ENCODE measurements at regions not wholly inside any gene's neighbourhood (a gene's known extent, or its start where the extent isn't known, plus 50 kb on each side); places are given as distances from the start of the nearest gene placed in this dataset.

GRCh38 chr10:36362257-36362656, 720.2 kb upstream of the FZD8 start:
- H3K18ac ChIP-seq (ENCODE audit: low read length), result no peak overlapping the region
- H3K23ac ChIP-seq (ENCODE audit: low read length), result no peak overlapping the region
- peak; percentile 6 for DNase-seq
- H4K8ac ChIP-seq (ENCODE audit: low read depth, low read length), result no peak overlapping the region
- H3K4me2 ChIP-seq (ENCODE audit: low read length), result no peak overlapping the region
- no peak overlapping the region for H4K5ac ChIP-seq (ENCODE audit: low read length)
- no peak overlapping the region for H3K4me3 ChIP-seq (ENCODE audit: low read length)
- H2BK120ac ChIP-seq (ENCODE audit: low read depth, low read length), result no peak overlapping the region
- no peak overlapping the region for H3K27ac ChIP-seq (ENCODE audit: low read depth, low read length)
- H3K9ac ChIP-seq (ENCODE audit: low read length), result no peak overlapping the region
- H3K79me2 ChIP-seq (ENCODE audit: control insufficient read depth, insufficient read depth, low read length), result no peaks in the 10 kb centered on the region
- WGBS (ENCODE audit: extremely low coverage, insufficient coverage, low lambda C conversion rate), result no CpG with 5 or more reads among the region's 2 CpGs
- no peaks in the 10 kb centered on the region for H3K79me1 ChIP-seq (ENCODE audit: low read length)
- H3K36me3 ChIP-seq (ENCODE audit: control insufficient read depth, insufficient read depth, low read length), result no peaks in the 10 kb centered on the region
- H3K4me1 ChIP-seq (ENCODE audit: control insufficient read depth, low read depth, low read length), result no peaks in the 10 kb centered on the region
- H3K56ac ChIP-seq (ENCODE audit: low read length), result no peak overlapping the region
- H2BK15ac ChIP-seq (replicated peaks; ENCODE audit: low read depth), result no peak overlapping the region
- H3K4ac ChIP-seq (ENCODE audit: low read depth, low read length), result no peak overlapping the region
- no peak overlapping the region for H2AK5ac ChIP-seq (ENCODE audit: low read length)
- H2BK5ac ChIP-seq (ENCODE audit: low read length), result no peak overlapping the region
- H3K27me3 ChIP-seq (ENCODE audit: insufficient read depth, low read length, poor library complexity), result no peaks in the 10 kb centered on the region

GRCh38 chr10:36358736-36359135, 716.6 kb upstream of the FZD8 start:
- H3K79me2 ChIP-seq (ENCODE audit: control insufficient read depth, insufficient read depth, low read length), result no peaks in the 10 kb centered on the region
- no peak overlapping the region for H3K4ac ChIP-seq (ENCODE audit: low read depth, low read length)
- H3K79me1 ChIP-seq (ENCODE audit: low read length), result no peaks in the 10 kb centered on the region
- no peak overlapping the region for H2AK5ac ChIP-seq (ENCODE audit: low read length)
- no peak overlapping the region for H3K23ac ChIP-seq (ENCODE audit: low read length)
- no peak overlapping the region for H2BK120ac ChIP-seq (ENCODE audit: low read depth, low read length)
- H3K4me3 ChIP-seq (ENCODE audit: low read length), result no peak overlapping the region
- no peak overlapping the region for H4K5ac ChIP-seq (ENCODE audit: low read length)
- H3K36me3 ChIP-seq (ENCODE audit: control insufficient read depth, insufficient read depth, low read length), result no peaks in the 10 kb centered on the region
- no peak overlapping the region for H3K9ac ChIP-seq (ENCODE audit: low read length)
- H2BK15ac ChIP-seq (replicated peaks; ENCODE audit: low read depth), result no peak overlapping the region
- H3K18ac ChIP-seq (ENCODE audit: low read length), result no peak overlapping the region
- no peak overlapping the region for H3K27ac ChIP-seq (ENCODE audit: low read depth, low read length)
- H3K56ac ChIP-seq (ENCODE audit: low read length), result no peak overlapping the region
- no peaks in the 10 kb centered on the region for H3K4me1 ChIP-seq (ENCODE audit: control insufficient read depth, low read depth, low read length)
- no peak overlapping the region for H2BK5ac ChIP-seq (ENCODE audit: low read length)
- no peaks in the 10 kb centered on the region for H3K27me3 ChIP-seq (ENCODE audit: insufficient read depth, low read length, poor library complexity)
- no peak overlapping the region for H4K8ac ChIP-seq (ENCODE audit: low read depth, low read length)
- no peak overlapping the region for H3K4me2 ChIP-seq (ENCODE audit: low read length)
- no peak for DNase-seq
- WGBS (ENCODE audit: extremely low coverage, insufficient coverage, low lambda C conversion rate), result no CpG with 5 or more reads among the region's 3 CpGs

GRCh38 chr10:36354633-36355032, 712.5 kb upstream of the FZD8 start:
- Histone ChIP-seq H3K27me3 (ENCODE audit: insufficient read depth, low read length, poor library complexity) (no peaks in the 10 kb centered on the region), H4K5ac (ENCODE audit: low read length) (no peak overlapping the region), H3K4me3 (ENCODE audit: low read length) (no peak overlapping the region), H3K4me2 (ENCODE audit: low read length) (no peak overlapping the region), H2BK5ac (ENCODE audit: low read length) (no peak overlapping the region), H2BK120ac (ENCODE audit: low read depth, low read length) (no peak overlapping the region), H3K4ac (ENCODE audit: low read depth, low read length) (no peak overlapping the region), H3K56ac (ENCODE audit: low read length) (no peak overlapping the region), H4K8ac (ENCODE audit: low read depth, low read length) (no peak overlapping the region), H3K23ac (ENCODE audit: low read length) (no peak overlapping the region), H3K18ac (ENCODE audit: low read length) (no peak overlapping the region), H3K79me2 (ENCODE audit: control insufficient read depth, insufficient read depth, low read length) (no peaks in the 10 kb centered on the region), H3K9ac (ENCODE audit: low read length) (no peak overlapping the region), H3K79me1 (ENCODE audit: low read length) (no peaks in the 10 kb centered on the region), H2AK5ac (ENCODE audit: low read length) (no peak overlapping the region), H3K36me3 (ENCODE audit: control insufficient read depth, insufficient read depth, low read length) (no peaks in the 10 kb centered on the region), H2BK15ac (replicated peaks; ENCODE audit: low read depth) (no peak overlapping the region), H3K4me1 (ENCODE audit: control insufficient read depth, low read depth, low read length) (no peaks in the 10 kb centered on the region), H3K27ac (ENCODE audit: low read depth, low read length) (no peak overlapping the region)
- no CpG with 5 or more reads among the region's 2 CpGs for WGBS (ENCODE audit: extremely low coverage, insufficient coverage, low lambda C conversion rate)
- DNase-seq, result no peak

- no peak overlapping the region for H3K56ac ChIP-seq (ENCODE audit: low read length)
- no peak for DNase-seq
- H2BK120ac ChIP-seq (ENCODE audit: low read depth, low read length), result no peak overlapping the region
- H3K18ac ChIP-seq (ENCODE audit: low read length), result no peak overlapping the region
- WGBS (ENCODE audit: extremely low coverage, insufficient coverage, low lambda C conversion rate), result no CpG with 5 or more reads among the region's 2 CpGs
- H3K79me2 ChIP-seq (ENCODE audit: control insufficient read depth, insufficient read depth, low read length), result no peaks in the 10 kb centered on the region
- H2BK15ac ChIP-seq (replicated peaks; ENCODE audit: low read depth), result no peak overlapping the region
- H3K4ac ChIP-seq (ENCODE audit: low read depth, low read length), result no peak overlapping the region
- H3K27ac ChIP-seq (ENCODE audit: low read depth, low read length), result no peak overlapping the region
- no peak overlapping the region for H2AK5ac ChIP-seq (ENCODE audit: low read length)
- H3K23ac ChIP-seq (ENCODE audit: low read length), result no peak overlapping the region
- H2BK5ac ChIP-seq (ENCODE audit: low read length), result no peak overlapping the region
- H3K27me3 ChIP-seq (ENCODE audit: insufficient read depth, low read length, poor library complexity), result no peaks in the 10 kb centered on the region
- H3K79me1 ChIP-seq (ENCODE audit: low read length), result no peaks in the 10 kb centered on the region
- H4K8ac ChIP-seq (ENCODE audit: low read depth, low read length), result no peak overlapping the region
- no peak overlapping the region for H3K9ac ChIP-seq (ENCODE audit: low read length)
- H3K36me3 ChIP-seq (ENCODE audit: control insufficient read depth, insufficient read depth, low read length), result no peaks in the 10 kb centered on the region
- H3K4me2 ChIP-seq (ENCODE audit: low read length), result no peak overlapping the region
- H3K4me3 ChIP-seq (ENCODE audit: low read length), result no peak overlapping the region
- H3K4me1 ChIP-seq (ENCODE audit: control insufficient read depth, low read depth, low read length), result no peaks in the 10 kb centered on the region
- no peak overlapping the region for H4K5ac ChIP-seq (ENCODE audit: low read length)
Measured at GRCh38 chr10:36351159-36351558, 709.1 kb upstream of the FZD8 start.

GRCh38 chr10:36349445-36350078, 707.5 kb upstream of the FZD8 start:
- H3K27ac ChIP-seq (ENCODE audit: low read depth, low read length), result no peak overlapping the region
- no peaks in the 10 kb centered on the region for H3K36me3 ChIP-seq (ENCODE audit: control insufficient read depth, insufficient read depth, low read length)
- no peak overlapping the region for H3K4me2 ChIP-seq (ENCODE audit: low read length)
- no peak overlapping the region for H2BK120ac ChIP-seq (ENCODE audit: low read depth, low read length)
- no peak overlapping the region for H3K18ac ChIP-seq (ENCODE audit: low read length)
- no peaks in the 10 kb centered on the region for H3K27me3 ChIP-seq (ENCODE audit: insufficient read depth, low read length, poor library complexity)
- H2BK15ac ChIP-seq (replicated peaks; ENCODE audit: low read depth), result no peak overlapping the region
- H3K4me3 ChIP-seq (ENCODE audit: low read length), result no peak overlapping the region
- H3K23ac ChIP-seq (ENCODE audit: low read length), result no peak overlapping the region
- H2BK5ac ChIP-seq (ENCODE audit: low read length), result no peak overlapping the region
- H4K8ac ChIP-seq (ENCODE audit: low read depth, low read length), result no peak overlapping the region
- no peaks in the 10 kb centered on the region for H3K4me1 ChIP-seq (ENCODE audit: control insufficient read depth, low read depth, low read length)
- no CpG with 5 or more reads among the region's 8 CpGs for WGBS (ENCODE audit: extremely low coverage, insufficient coverage, low lambda C conversion rate)
- no peak overlapping the region for H2AK5ac ChIP-seq (ENCODE audit: low read length)
- no peak overlapping the region for H4K5ac ChIP-seq (ENCODE audit: low read length)
- no peak overlapping the region for H3K4ac ChIP-seq (ENCODE audit: low read depth, low read length)
- H3K56ac ChIP-seq (ENCODE audit: low read length), result no peak overlapping the region
- DNase-seq, result peak; percentile 75
- H3K79me1 ChIP-seq (ENCODE audit: low read length), result no peaks in the 10 kb centered on the region
- no peaks in the 10 kb centered on the region for H3K79me2 ChIP-seq (ENCODE audit: control insufficient read depth, insufficient read depth, low read length)
- no peak overlapping the region for H3K9ac ChIP-seq (ENCODE audit: low read length)

GRCh38 chr10:36345807-36346206, 703.7 kb upstream of the FZD8 start:
- no peak for DNase-seq
- Histone ChIP-seq H3K4me1 (ENCODE audit: control insufficient read depth, low read depth, low read length) (no peaks in the 10 kb centered on the region), H3K36me3 (ENCODE audit: control insufficient read depth, insufficient read depth, low read length) (no peaks in the 10 kb centered on the region), H3K27ac (ENCODE audit: low read depth, low read length) (no peak overlapping the region), H3K4me3 (ENCODE audit: low read length) (no peak overlapping the region), H3K9ac (ENCODE audit: low read length) (no peak overlapping the region), H4K5ac (ENCODE audit: low read length) (no peak overlapping the region), H4K8ac (ENCODE audit: low read depth, low read length) (no peak overlapping the region), H3K27me3 (ENCODE audit: insufficient read depth, low read length, poor library complexity) (no peaks in the 10 kb centered on the region), H3K4me2 (ENCODE audit: low read length) (no peak overlapping the region), H3K56ac (ENCODE audit: low read length) (no peak overlapping the region), H3K79me1 (ENCODE audit: low read length) (no peaks in the 10 kb centered on the region), H3K23ac (ENCODE audit: low read length) (no peak overlapping the region), H2AK5ac (ENCODE audit: low read length) (no peak overlapping the region), H2BK120ac (ENCODE audit: low read depth, low read length) (no peak overlapping the region), H3K4ac (ENCODE audit: low read depth, low read length) (no peak overlapping the region), H2BK5ac (ENCODE audit: low read length) (no peak overlapping the region), H3K18ac (ENCODE audit: low read length) (no peak overlapping the region), H2BK15ac (replicated peaks; ENCODE audit: low read depth) (no peak overlapping the region), H3K79me2 (ENCODE audit: control insufficient read depth, insufficient read depth, low read length) (no peaks in the 10 kb centered on the region)
